Testis (tissue), 2 donors: ENCODE measurements at regions not wholly inside any gene's neighbourhood (a gene's known extent, or its start where the extent isn't known, plus 50 kb on each side); places are given as distances from the start of the nearest gene placed in this dataset.

ENCODE experiments used
- DNase-seq: peaks from one replicate; pipeline ENCODE4 v3.0.0-alpha.2; 2019
- H3K27ac ChIP-seq, 2 donors: fragments of 200-600 bp; sonication (generic); one replicate each; pipeline ENCODE4 v1.5.1; 2019
- H3K27me3 ChIP-seq: fragments of 200-600 bp; sonication (generic); one replicate; pipeline ENCODE4 v1.5.1; 2019
- H3K36me3 ChIP-seq: fragments of 200-600 bp; sonication (generic); one replicate; pipeline ENCODE4 v1.5.1; 2017; ENCODE audit warnings: low read depth; ENCODE audit errors: missing control alignments
- H3K4me1 ChIP-seq: fragments of 200-600 bp; sonication (generic); one replicate; pipeline ENCODE4 v1.5.1; 2019
- H3K4me3 ChIP-seq, 2 donors: fragments of 200-600 bp; sonication (generic); one replicate each; pipeline ENCODE4 v1.5.1; 2017 to 2019
- H3K9me3 ChIP-seq: fragments of 200-600 bp; sonication (generic); one replicate; pipeline ENCODE4 v1.5.1; 2017
- POLR2A ChIP-seq: fragments of 450-650 bp; IDR thresholded peaks from one replicate; pipeline ENCODE4 v1.6.1; 2017; ENCODE audit warnings: antibody characterized with exemption, mild to moderate bottlenecking, moderate library complexity
- whole genome bisulfite sequencing, 2 donors: methylation state at CpG; one replicate each; pipeline ENCODE4 v1.1.5; 2018; 5-methylcytosine and 5-hydroxymethylcytosine counted together
- intact Hi-C: fragments of 100-400 bp; cut with DNase I; formaldehyde crosslinking; loops from one replicate; pipeline ENCODE4 v1.15.1; 2023; ENCODE audit warnings: low total_unique reads
- TF ChIP-seq, protein P1 (sequence below), 3 experiments: fragments of 450-650 bp in 2 of 3; fragments of 200-600 bp in 1 of 3; sonication (generic) in 1 of 3; IDR thresholded peaks; one replicate each; pipeline ENCODE4 v1.5.1; 2016 to 2019; ENCODE audit warnings: antibody characterized with exemption in 3 of 3, mild to moderate bottlenecking in 2 of 3, moderate library complexity in 1 of 3

DNA sequence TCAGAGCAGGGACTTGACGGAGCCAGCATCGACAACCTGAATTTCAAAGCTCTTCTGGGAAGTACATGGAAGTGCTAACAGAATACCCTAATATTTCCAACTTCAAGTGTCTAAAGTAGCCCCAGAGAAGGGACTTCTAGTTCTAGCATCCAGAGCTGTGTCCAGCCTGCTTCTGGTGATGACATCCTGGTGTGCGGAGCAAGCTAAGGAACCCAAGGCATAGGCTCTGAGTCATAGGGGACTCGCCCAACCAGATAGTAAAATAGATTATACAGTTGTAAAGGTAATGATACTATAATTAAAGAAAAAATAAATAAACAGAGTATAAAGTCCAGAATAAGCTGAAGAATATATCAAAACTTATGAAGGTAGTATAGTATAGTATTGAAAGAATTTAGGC lies 108.1 kb upstream of the SERPINE2 start:
- intact Hi-C loops: no loop called here

DNA sequence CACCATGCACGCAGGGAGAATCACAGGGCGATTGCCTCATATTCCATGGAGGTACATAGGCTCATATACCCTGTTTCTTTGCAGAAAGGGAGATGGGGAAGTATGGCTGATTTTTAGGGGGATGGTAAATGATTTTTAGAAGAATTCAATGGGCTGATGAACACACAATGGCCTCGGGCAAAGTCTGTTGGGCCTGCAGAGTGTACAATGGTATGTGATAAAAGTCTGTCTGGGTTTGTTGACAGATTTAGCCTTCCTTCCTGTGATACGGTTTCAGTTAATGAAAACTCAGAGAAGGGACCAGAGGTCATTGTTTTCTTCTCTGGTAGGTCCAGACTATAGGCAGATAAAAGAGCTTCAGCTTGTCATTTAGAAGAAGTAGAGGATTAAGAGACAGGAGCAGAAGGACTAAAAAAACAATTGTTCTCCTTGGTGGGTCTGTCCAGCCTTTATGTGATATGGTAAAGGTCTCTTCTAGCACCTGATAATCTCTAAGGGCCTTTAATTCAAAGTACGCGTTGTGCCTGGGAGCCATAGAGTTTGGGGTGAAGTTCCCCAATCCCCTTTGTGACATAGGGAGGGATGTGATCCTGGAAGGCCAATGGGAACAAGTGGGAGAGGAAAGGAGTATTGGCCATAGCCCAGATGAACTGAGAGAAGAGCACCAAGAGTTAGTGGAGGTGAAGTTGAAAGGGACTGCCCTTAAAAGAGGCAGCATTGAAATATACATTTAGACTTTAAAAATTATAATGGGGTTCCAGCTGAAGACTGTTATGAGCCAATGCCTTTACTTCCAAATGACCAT lies 107.5 kb upstream of the SERPINE2 start:
- DNase-seq: no peak
- Histone ChIP-seq H3K36me3 (no peaks in the 10 kb centered on the region), H3K4me3 (no peak overlapping the region), H3K27me3 (no peaks in the 10 kb centered on the region), H3K9me3 (no peaks in the 10 kb centered on the region), H3K27ac (no peak overlapping the region), H3K4me1 (no peaks in the 10 kb centered on the region)
- 84 to 90% methylated on average over 6 of the region's 6 CpGs for WGBS, 2 donors
- intact Hi-C loops: no loop called here
- TF ChIP-seq, protein P1, sequence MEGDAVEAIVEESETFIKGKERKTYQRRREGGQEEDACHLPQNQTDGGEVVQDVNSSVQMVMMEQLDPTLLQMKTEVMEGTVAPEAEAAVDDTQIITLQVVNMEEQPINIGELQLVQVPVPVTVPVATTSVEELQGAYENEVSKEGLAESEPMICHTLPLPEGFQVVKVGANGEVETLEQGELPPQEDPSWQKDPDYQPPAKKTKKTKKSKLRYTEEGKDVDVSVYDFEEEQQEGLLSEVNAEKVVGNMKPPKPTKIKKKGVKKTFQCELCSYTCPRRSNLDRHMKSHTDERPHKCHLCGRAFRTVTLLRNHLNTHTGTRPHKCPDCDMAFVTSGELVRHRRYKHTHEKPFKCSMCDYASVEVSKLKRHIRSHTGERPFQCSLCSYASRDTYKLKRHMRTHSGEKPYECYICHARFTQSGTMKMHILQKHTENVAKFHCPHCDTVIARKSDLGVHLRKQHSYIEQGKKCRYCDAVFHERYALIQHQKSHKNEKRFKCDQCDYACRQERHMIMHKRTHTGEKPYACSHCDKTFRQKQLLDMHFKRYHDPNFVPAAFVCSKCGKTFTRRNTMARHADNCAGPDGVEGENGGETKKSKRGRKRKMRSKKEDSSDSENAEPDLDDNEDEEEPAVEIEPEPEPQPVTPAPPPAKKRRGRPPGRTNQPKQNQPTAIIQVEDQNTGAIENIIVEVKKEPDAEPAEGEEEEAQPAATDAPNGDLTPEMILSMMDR (IDR thresholded peaks at IDR 0.05): no peak
- TF ChIP-seq POLR2A: no peak

More for the DNA sequence above, 108.1 kb upstream of the SERPINE2 start:
- 95 to 97% methylated on average over 4 of the region's 4 CpGs for WGBS, 2 donors
- Histone ChIP-seq H3K27ac (no peak overlapping the region), H3K4me1 (no peaks in the 10 kb centered on the region), H3K4me3 (no peak overlapping the region), H3K36me3 (no peaks in the 10 kb centered on the region), H3K9me3 (no peaks in the 10 kb centered on the region), H3K27me3 (no peaks in the 10 kb centered on the region)
- TF ChIP-seq POLR2A: no peak
- TF ChIP-seq, protein P1 (IDR thresholded peaks at IDR 0.05): no peak
- no peak for DNase-seq

DNA sequence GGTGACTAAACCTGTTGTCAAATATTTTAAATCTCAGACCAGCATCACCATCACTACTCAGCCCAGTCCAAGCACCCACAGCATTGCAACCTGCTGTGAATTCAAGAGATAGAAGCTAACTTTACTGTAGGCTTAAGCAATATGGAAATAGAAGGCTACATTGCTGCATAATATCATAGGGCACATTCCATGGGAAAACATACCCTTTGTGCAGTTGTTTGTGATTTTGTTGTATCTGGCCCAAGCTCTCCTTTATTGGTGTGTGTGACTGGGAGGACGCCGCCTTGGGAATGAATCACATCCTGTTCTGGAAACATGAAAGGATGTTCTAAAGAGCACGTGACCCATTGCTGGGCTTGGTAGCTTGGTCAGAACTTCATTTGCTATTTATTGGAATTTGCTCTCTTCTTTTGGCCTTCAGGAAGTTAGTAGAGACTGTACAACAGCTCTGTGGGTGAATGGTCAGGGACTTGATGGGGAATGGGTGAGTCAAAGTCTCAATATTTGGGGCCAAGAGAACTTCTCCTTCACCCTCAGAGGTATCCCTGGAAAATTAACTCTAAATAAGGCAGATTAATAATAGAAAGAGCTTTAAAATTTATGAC lies 106.8 kb upstream of the SERPINE2 start:
- TF ChIP-seq, protein P1 (IDR thresholded peaks at IDR 0.05): no peak
- no peak overlapping the region for H3K27ac ChIP-seq
- no peaks in the 10 kb centered on the region for H3K36me3 ChIP-seq
- no peaks in the 10 kb centered on the region for H3K4me1 ChIP-seq
- 71 to 75% methylated on average over 3 of the region's 3 CpGs for WGBS, 2 donors
- no peak overlapping the region for H3K4me3 ChIP-seq
- no peaks in the 10 kb centered on the region for H3K27me3 ChIP-seq
- no peaks in the 10 kb centered on the region for H3K9me3 ChIP-seq
- no peak for DNase-seq
- intact Hi-C loops: no loop called here

DNA sequence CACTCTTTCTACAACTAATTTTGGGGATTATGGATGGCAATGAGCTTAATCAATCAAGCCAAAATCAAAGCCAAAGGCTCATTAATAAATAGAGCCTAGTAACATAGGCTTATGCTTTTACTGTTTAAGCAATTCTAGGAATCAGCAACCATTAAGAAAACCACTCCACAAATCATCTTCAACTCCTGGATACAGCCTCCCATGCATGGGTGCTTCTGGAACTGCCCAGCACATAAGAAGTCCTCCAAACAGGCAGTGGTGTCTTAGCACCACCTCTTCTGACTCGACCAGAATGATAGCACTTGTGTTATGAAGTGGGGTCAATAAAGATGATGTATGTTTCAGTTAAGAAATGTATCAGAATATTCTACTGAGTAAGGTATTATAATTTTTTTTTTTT lies 104.4 kb upstream of the SERPINE2 start:
- 72 to 73% methylated on average over 1 of the region's 1 CpG for WGBS, 2 donors
- Histone ChIP-seq H3K4me1 (no peaks in the 10 kb centered on the region), H3K4me3 (no peak overlapping the region), H3K36me3 (no peaks in the 10 kb centered on the region), H3K27ac (no peak overlapping the region), H3K9me3 (no peaks in the 10 kb centered on the region), H3K27me3 (no peaks in the 10 kb centered on the region)
- TF ChIP-seq, protein P1 (IDR thresholded peaks at IDR 0.05): no peak
- TF ChIP-seq POLR2A: no peak
- DNase-seq: no peak
- intact Hi-C loops: no loop called here
